CD4-positive, alpha-beta T cell treated with Interleukin-4 for 1 hour (primary cell): ENCODE measurements at regions not wholly inside any gene's neighbourhood (a gene's known extent, or its start where the extent isn't known, plus 50 kb on each side); places are given as distances from the start of the nearest gene placed in this dataset.
"Not testable (repeated sequence)": the region's sequence is repeated elsewhere in the genome, so short reads cannot be mapped to it uniquely, and the experiment has no call there.

Experiments
- DNase-seq, 2 donors: peaks; one replicate each; pipeline ENCODE4 v3.0.0-alpha.2; 2020 to 2022

DNA sequence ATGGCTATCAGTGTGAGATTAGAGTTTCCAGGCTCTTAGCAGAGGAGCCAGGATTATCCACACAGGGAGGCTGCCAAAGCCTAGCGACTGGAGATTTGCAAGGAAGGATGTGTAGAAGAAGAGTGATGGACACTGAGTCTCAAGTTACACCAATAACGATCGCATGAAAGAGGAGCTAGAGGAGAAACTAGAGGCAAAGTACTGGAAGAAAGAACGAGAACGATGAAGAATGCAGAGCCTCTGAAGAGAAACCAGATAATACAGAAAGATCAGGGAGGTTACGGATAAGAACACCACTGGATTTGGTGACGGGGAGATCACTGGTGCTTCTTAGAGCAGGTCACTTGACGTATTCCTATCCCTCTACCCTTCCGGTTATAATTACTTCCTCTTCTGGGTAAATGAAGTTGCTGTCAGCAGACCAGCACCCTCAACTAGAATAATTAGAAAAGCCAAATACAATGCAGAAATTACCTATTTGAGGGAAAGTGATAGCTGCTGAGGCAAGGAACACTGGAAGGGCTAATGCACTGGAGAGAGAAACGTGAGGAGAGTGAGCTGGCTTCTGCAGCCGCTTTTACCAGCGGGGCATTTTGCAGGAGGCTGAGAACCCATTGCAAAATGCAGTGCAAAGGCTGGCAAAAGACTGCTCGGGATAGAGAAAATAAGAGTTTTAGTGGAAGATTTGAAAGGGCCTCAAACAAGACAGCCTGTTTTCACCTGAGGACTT is 93.1 kb upstream of the HIF1A start:
- no peak for DNase-seq

DNA sequence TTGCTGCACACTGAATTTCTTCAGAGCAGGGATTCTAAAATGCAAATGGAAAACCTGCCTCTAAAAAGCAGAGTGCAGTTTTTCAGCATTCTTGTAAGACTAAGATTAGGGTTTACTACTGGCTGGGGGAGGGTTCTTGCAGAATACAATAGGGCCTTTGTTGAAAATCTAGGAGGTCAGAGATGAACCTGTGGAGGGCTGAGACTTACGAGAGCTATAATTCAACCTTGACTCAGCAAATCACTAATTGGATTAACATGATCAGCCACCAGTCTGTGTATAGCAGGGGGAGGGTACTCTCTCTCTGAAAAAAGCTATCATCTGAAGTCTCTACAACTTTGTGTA is 92.6 kb upstream of the HIF1A start:
- no peak for DNase-seq

DNA sequence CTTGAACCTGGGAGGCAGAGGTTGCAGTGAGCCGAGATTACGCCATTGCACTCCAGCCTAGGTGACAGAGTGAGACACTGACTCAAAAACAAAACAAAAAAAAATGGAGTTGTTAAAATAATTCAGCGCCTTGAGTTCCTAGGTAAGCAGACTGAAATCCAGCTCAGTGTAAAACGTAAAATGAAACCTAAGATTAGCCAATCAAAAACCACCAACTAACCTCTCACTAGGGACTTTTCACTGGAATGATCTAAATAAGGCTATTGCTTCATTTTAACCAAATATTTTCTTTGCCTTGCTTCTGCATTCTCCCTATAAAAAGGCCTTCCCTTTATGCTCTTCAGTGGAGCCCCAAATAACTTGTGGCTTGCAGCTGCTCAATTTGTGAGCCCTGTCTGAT is 91.6 kb upstream of the HIF1A start:
- peak; percentile 12 to 33 for DNase-seq

DNA sequence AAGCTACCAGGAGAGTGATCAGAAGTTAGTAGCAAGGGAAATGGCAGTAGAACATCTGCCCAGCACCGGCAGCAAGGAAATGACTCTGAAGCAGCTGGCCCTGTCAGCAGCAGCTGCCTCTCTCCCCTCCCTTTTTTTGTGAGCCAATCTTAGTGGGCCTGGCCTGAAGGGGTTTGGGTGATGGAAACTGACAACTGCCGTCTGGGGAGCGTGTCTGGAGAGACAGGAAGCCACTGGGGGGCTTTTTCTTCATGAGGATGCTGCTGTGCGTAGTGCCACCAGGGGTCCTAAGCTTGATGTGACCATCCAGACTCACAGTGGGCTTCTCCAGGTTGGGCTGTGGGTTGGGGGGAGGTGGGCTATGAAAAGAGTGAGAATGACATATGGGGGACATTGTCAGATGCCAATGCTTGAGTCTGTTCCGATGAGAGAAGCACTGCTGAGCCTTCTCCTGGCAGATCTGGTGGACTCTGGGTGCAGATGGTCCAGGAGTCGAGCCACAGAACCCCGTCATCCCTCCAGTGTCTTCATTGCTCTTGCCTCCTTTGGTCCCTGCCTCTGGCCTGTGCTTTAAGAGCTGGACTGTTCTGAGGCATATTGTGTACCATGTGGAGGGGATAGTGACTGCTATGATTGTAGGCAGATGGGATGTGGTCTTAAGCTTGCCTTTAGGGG is 87.6 kb upstream of the HIF1A start:
- DNase-seq = no peak

DNA sequence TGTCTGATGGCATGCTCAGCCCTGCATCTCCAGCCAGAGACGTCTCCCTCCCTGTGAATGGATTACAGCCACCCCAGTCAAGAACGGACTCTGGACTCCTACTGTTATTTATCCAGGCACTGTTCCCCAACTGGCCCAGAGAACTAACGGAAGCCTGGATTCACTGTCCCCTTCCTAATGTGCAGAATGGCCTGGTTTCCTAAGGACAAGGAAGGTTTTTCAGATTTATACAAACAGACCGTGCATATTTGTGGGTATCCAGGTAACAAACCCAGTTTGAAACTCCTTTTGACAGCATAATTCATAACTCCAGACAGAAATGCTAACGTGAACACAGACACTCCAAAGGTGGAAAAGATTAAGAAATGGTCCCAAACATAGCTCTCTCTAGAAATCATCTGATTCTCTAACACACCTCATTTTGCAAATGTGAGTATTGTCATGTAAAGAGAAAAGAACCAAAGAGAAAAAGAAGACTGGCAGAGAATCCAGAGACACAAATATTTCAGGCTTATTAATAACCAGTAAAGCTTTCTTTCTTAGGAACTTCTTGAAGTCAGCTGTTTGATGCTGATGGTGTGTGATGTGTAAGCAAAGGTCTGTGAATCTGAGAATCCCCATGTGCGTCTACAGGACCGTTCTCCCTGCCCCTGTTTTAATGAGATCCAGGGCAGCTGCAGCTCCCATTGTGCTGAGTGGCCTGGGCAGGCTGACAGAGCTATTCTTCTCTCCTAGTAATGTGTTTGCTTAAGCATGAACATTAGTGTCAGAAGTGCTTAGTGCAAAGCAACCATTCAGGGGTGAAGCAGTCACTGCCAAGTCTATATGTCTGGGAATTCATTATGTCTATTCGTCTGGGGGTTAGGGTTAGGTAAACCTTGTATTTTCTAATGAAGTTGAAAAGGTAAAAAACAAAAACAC is 86.8 kb upstream of the HIF1A start:
- DNase-seq = no peak

DNA sequence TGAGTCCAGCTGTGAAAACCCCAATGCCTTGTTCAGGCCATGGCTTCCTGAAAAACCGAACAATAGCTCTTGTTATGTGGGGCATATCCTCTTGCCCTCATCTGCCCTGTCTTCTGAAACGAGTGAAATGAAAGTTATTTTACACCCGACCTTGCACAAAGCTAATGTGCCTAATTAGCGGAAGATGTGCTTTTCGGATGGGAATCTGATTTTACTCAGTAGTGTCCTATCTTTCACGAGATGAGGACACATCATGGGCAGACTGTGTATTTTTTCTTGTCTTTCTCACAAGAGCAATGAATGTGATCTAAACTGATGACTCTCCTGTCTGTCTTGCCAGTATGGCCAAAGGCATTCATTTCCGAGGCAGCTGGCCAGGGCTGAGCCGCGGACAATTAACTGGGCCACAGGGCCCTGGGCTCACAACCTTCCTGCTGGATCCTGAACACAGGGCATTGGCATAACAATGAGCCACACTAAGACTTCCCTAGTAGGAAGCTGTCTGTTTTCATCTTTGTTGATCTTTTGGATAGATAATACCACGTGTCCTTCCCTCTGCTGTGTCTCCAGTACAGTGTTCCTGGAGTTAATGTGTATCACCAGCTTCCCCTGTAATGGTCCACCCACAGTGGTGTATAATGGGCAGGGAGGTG is 86.0 kb upstream of the HIF1A start:
- DNase-seq = no peak

DNA sequence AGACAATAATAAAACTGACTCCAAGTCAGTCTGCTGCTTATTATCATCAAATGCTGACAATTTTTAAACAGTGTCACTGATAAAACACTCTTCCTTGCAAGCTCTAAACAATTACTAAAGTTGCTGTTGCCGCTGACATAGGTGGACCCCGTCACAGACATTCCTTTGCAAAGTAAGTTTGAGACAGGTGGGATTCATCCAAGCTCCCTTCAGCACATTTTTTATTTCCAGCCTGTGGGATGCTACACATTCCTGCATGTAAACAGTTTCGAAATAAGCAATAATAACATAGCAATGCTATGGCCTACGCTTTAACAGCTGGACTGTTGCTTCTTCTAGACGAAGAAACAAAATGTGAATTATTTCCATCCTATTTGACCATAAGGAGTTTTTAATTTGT is 85.4 kb upstream of the HIF1A start:
- DNase-seq = no peak

DNA sequence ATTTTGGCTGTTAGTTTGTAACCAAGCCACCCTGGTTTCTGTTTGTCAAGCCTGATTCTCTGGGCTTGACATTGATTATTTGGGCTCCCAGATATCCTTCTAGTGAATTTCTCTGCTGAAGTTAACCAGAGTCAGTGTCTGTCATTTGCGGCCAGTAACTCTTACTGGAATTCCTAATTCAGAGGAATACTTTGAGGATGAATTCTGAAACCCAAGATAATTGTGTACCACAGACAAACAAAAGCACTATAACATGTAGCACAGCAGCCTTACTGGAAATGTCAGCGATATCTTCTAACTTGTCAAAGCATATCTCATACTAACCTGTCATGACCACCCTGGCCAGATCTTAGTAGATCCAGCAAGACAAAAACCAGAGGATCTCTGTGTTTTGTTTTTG is 84.4 kb upstream of the HIF1A start:
- no peak for DNase-seq

DNA sequence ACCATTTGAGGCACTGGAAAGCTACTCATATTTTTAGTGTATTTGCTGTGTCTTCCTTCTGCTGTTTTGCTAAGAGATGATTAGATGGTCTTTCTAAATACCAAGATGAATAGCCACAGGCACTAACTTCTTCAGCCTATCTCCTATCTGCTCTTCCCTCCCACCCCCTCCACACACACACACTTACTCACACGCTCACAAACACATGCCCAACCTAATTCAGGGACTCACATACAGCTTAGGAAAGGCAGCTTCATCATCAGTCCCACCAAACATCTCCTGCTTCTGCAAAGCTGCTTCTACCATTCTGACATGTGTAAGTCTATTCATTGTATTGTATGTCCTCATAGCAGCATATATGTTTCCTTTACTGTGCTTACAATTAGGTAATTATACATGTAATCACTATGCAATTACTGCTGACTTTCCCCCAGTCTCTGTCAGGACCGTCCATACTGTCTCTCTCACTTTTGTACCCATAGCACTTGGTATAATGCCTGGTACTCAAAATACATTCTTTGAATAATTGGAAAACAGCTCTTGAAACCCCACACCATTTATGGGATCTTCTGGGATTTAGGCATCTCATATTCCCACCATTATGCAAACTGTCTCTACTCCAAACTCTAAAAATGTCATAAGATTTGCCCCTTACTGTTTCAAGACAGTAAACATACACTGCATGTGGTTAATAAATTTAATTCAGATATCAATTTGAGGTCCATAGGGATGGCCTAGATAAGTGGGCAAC is 83.3 kb upstream of the HIF1A start:
- DNase-seq = no peak

DNA sequence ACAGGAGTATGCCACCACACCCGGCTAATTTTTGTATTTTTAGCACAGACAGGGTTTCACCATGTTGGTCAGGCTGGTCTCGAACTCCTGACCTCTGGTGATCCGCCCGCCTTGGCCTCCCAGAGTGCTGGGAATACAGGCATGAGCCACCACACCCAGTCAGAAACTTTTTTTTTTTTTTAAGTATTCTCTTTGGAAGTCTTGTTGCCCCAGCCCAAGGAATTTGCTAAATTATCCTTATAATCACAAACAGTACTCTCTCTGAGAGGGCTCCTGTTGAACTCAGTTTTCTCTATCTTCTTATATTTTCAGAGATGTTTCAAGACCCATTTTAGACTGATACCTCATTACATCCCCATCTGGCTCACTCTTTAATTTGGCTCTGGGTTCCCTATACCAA is 82.3 kb upstream of the HIF1A start:
- DNase-seq = not testable (repeated sequence)

DNA sequence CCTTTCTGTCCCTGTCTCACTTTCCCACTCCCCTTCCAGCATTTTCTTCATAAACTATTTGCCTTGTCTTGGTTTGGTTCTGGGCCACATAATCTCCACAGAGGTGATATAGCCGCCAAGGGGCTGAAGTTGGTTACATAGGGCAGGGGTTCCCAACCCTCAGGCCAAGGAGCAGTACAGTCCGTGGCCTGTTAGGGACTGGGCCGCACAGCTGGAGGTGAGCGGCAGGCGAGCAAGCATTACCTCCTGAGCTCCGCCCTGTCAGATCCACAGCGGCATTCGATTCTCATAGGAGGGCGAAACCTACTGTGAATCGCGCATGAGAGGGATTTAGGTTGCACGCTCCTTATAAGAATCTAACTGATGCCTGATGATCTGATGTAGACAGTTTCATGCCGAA is 80.6 kb upstream of the HIF1A start:
- DNase-seq = no peak

DNA sequence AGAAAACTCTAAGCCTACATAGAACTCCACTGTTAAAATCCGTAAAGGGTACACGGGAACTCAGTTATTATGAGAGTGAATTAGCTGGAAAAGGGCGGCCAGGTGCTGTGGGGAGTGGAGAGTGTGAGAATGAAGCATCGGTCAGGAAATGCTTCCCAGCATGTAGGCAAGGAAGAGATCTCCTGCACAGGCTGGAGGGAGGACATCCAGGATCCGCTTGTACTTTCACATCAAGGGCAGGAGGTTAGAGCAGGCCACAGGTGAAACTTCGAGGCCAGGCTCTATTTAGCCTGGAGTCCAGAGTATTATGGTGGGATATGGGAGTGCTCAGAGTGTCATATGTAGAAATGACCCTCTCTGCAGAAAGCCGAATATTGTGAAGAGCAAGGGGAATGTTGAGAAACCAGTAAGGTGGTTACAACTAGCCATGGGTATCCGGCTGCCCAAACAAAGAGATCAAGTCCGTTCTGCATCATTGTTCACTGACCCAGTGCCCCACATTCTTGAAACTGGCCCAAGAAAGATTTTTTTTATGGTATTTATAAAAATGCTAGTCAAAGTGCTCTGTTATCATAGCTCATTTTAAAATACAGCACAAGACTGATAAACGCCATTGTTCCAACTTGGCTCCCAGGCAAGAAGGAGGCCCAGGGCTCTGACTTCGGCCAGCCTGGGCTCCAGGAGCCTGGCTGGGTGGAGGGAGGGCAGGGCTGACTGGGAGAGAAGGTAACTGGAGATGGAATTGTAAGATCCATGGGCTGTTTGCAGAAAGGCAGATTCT is 79.4 kb upstream of the HIF1A start:
- DNase-seq = no peak

DNA sequence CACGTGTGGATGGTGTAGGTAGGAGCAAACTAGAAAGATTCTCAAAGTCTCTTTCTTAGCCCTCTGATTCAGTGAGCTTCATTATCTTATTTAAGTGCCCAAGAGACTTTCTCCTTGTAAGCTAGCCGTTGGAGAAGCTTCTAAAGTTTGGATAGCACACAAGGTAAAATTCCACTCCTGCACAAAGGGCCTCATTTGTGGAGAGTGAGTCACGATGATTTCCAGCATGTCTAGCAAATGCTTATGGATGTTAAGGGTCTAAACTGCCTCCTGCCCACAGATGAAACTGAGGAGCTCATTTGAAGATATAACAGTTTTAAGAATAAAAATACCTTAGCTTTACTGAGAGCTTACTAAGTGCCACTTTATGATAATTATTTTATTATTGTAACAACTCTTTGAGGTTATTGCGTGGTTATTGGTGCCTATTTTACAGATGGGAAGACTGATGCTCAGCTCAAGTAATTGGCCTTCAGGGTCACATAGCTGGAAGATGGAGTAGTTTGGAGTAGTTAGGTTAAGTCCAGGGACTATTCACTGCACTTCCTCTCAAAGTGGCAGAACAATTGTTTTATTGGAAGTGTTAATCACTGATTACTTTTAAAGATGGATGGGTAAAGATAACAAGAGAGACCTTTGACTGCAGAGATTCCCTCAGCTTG is 78.7 kb upstream of the HIF1A start:
- no peak for DNase-seq

DNA sequence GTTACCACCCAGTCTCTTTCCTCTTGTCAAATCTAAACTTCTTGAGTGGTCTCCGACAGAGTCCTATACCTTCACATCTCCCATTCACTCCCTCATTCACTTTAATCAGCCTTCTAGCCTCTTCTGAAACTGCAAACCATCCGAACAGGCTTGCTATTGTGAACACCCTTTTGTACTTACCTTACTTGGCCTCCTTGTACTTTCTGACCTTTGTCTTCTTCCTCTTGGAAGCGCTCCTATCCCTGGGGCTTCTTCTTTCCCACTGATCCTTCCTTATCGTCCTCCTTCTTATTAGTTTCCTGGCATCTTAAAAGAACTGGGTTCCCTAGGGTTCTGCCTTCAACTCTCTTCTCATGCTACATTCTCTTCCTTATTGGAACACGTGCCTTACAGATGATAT is 76.9 kb upstream of the HIF1A start:
- no peak for DNase-seq

DNA sequence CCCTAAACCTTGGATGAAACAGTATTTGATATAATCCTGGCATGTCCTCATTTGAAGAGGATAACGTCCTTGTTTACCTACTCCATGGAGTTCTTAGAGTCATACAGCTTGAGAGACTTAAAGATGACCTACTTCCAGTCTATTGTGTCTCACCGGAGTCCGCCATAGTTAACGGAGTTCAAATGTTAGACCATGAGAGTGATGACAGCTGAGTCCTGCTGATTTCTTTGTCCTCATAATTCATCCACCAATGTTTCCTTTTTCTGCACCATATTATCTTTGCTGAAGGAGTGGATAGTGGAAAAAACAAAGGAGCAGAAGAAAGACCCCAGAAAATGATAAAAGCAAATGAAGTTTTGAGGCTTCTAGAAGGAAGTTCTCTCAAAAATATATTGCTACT is 75.8 kb upstream of the HIF1A start:
- DNase-seq = no peak

DNA sequence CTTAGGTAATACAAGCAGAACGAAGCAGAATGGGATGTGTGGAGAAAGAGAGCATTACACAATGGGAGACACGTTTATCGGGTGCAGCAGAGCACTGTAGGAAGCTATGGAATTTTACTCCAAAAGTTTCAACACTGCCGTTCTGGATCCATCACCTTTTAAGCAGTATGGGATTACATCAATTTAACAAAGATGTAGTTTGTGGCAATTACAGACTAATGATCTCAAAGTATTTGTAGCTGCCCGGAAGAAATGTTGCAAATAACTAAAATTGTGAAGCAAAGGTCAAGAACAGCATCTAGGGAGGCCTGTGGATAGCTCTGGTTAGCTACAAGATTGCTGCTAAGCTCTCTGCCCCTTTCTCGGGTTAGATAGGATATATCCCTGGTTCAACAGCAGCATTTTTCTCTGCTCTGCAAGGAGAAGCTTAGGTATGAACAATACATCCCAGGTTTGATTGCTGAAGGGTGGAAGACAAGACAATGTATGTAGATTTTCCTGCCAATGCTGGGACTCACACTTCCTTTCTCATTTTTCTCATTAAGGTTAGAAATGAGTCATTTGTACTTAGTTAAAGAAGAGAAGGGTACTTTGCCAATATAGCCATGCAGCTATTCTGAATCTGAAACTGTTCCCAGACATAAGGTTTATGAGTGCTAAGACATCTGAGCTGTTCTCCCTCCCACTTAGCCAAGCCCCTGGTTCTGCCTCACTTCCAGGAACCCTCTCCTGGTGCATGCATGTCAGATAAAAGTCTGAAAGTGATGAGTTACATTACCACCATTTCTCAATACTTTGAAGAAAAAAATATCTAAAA is 75.0 kb upstream of the HIF1A start:
- DNase-seq = no peak

DNA sequence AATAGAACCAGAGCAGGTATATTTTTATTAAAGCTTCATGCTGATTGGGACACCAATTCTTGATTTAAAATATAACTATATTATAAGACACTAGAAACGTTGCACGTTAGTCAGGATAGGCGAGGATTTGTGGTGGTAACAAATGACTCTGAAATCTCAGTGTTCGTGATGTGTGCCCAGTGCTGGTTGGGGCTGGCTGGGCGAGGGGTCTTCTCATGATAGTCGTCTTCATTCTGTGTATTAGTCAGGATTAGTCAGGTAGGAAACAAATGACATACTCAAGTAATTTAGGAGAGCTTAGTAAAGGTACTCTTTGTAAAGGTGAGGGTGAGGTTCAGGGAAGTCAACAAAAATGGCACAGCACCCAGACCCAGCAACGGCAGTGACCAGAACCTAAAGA is 73.9 kb upstream of the HIF1A start:
- DNase-seq = no peak

DNA sequence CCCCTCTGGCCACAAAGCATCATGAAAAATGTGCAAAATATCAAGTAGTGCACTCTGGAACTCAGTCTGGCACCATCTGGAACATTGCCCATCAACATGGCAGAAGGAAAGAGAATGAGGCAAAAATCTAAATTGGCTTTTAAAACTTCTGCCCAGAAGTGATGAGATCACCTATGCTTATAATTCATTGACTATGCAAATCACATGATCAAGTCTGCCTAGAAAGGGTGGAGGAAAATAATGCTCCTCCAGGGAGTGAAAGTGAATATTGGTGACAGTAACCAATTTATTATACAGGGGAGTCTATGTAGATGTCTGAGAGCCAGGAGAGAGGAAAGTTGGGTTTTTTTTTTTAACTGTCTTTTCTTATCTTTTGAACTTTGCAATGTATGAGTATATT is 73.3 kb upstream of the HIF1A start:
- DNase-seq = no peak

DNA sequence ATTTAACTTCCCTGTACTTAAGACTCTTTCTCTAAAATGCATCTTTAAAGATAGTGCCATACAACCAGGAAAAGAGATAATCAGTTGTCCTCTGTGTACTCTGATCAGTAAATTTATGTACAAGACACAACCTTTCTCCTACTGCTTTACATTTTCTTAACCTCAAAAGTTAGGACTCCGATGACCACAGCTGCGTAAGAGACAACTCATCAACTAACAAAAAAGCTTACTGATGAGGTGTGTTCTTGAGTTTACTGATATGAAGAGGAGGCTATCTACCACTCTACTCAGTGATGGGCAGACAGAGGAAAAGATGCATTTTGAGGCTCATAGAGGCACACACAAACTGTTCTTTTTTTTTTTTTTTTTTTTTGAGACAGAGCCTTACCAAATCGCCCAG is 71.4 kb upstream of the HIF1A start:
- DNase-seq = no peak

DNA sequence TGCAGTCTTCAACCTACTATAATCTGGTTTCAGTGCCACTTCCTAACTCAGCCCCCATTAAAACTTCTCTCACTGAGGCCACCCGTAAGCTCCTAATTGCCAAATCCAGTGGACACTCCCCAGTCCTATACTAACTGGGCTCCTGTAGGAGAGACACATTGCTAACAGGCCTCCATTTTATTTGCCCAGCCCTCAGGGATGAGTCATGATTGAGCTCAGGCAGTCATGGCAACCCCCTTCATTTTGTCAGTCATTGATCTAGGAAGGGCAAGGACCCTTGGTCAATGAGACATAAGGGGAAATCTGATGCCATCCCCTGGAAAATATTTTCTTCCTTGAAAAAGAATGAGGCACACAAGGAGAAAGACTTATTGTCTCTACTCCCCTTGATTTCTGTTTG is 70.1 kb upstream of the HIF1A start:
- DNase-seq = no peak
